Activated naive CD8-positive, alpha-beta T cell treated with anti-CD3 and anti-CD28 coated beads, Interleukin-2, amount 10 ng/mL, durations not matched to agents 7 days and 5 days (primary cell): ENCODE measurements at regions not wholly inside any gene's neighbourhood (a gene's known extent, or its start where the extent isn't known, plus 50 kb on each side); places are given as distances from the start of the nearest gene placed in this dataset.

ENCODE experiments used
- ATAC-seq: fragments of 150-1000 bp; cut with Tn5 transposase; one replicate; pipeline ENCODE4 v1.10.0; 2021; ENCODE audit warnings: low read depth, moderate library complexity
- POLR2A ChIA-PET: fragments of 350-600 bp; sonication (Branson Sonifier 250); formaldehyde crosslinking; loops from one replicate; lab custom pipeline; 2021; ENCODE audit warnings: antibody characterized with exemption; lab: Charles Lee
- DNase-seq: peaks from one replicate; pipeline ENCODE4 v3.0.0; 2021
- H3K27ac Mint-ChIP-seq: one replicate; pipeline ENCODE4 v1.8.0; 2022; ENCODE audit warnings: mild to moderate bottlenecking, mixed read lengths
- H3K27me3 Mint-ChIP-seq: one replicate; pipeline ENCODE4 v1.8.0; 2022; ENCODE audit warnings: mild to moderate bottlenecking, moderate library complexity, mixed read lengths
- H3K36me3 Mint-ChIP-seq: one replicate; pipeline ENCODE4 v1.8.0; 2021; ENCODE audit warnings: mild to moderate bottlenecking, mixed read lengths
- H3K4me1 Mint-ChIP-seq: one replicate; pipeline ENCODE4 v1.8.0; 2021; ENCODE audit warnings: mixed read lengths
- H3K4me3 Mint-ChIP-seq: one replicate; pipeline ENCODE4 v1.8.0; 2022; ENCODE audit warnings: mild to moderate bottlenecking, moderate library complexity, mixed read lengths
- H3K9me3 Mint-ChIP-seq: one replicate; pipeline ENCODE4 v1.8.0; 2021; ENCODE audit warnings: mixed read lengths

- no peaks in the 10 kb centered on the region for H3K27me3 Mint-ChIP-seq
- no peaks in the 10 kb centered on the region for H3K4me1 Mint-ChIP-seq
- H3K9me3 Mint-ChIP-seq: no peaks in the 10 kb centered on the region
- POLR2A ChIA-PET: no interaction called here
- H3K4me3 Mint-ChIP-seq: no peak overlapping the region
- no peak for DNase-seq
- H3K27ac Mint-ChIP-seq: no peak overlapping the region
- H3K36me3 Mint-ChIP-seq: no peaks in the 10 kb centered on the region
- ATAC-seq: no peak
Observed at GRCh38 chr9:86756576-86757381, 190.5 kb downstream of the GAS1 start.

- no peak for ATAC-seq
- H3K27me3 Mint-ChIP-seq: no peaks in the 10 kb centered on the region
- POLR2A ChIA-PET: no interaction called here
- DNase-seq: no peak
- no peak overlapping the region for H3K27ac Mint-ChIP-seq
- H3K4me1 Mint-ChIP-seq: no peaks in the 10 kb centered on the region
- peaks cover 2% of the 10 kb centered on the region for H3K9me3 Mint-ChIP-seq
- no peaks in the 10 kb centered on the region for H3K36me3 Mint-ChIP-seq
- no peak overlapping the region for H3K4me3 Mint-ChIP-seq
Observed at GRCh38 chr9:86755561-86755941, 191.8 kb downstream of the GAS1 start.

GRCh38 chr9:86754581-86755560, 192.4 kb downstream of the GAS1 start:
- ATAC-seq: no peak
- DNase-seq: no peak
- POLR2A ChIA-PET: no interaction called here
- no peaks in the 10 kb centered on the region for H3K36me3 Mint-ChIP-seq
- no peaks in the 10 kb centered on the region for H3K4me1 Mint-ChIP-seq
- peaks cover 2% of the 10 kb centered on the region for H3K9me3 Mint-ChIP-seq
- H3K4me3 Mint-ChIP-seq: no peak overlapping the region
- no peaks in the 10 kb centered on the region for H3K27me3 Mint-ChIP-seq
- no peak overlapping the region for H3K27ac Mint-ChIP-seq

GRCh38 chr9:86753836-86754235, 193.5 kb downstream of the GAS1 start:
- Mint-ChIP-seq H3K36me3 (no peaks in the 10 kb centered on the region), H3K27me3 (no peaks in the 10 kb centered on the region), H3K4me1 (no peaks in the 10 kb centered on the region), H3K9me3 (peaks cover 2% of the 10 kb centered on the region), H3K27ac (no peak overlapping the region), H3K4me3 (no peak overlapping the region)
- no peak for DNase-seq
- no peak for ATAC-seq
- POLR2A ChIA-PET: no interaction called here

GRCh38 chr9:86752733-86753132, 194.6 kb downstream of the GAS1 start:
- H3K9me3 Mint-ChIP-seq: peaks cover 2% of the 10 kb centered on the region
- DNase-seq (no peak), ATAC-seq (no peak)
- no peak overlapping the region for H3K27ac Mint-ChIP-seq
- H3K4me1 Mint-ChIP-seq: no peaks in the 10 kb centered on the region
- H3K27me3 Mint-ChIP-seq: no peaks in the 10 kb centered on the region
- H3K4me3 Mint-ChIP-seq: no peak overlapping the region
- H3K36me3 Mint-ChIP-seq: no peaks in the 10 kb centered on the region
- POLR2A ChIA-PET: no interaction called here

GRCh38 chr9:86751956-86752355, 195.3 kb downstream of the GAS1 start:
- Mint-ChIP-seq H3K27ac (no peak overlapping the region), H3K4me1 (no peaks in the 10 kb centered on the region), H3K36me3 (no peaks in the 10 kb centered on the region), H3K4me3 (no peak overlapping the region), H3K9me3 (peaks cover 2% of the 10 kb centered on the region), H3K27me3 (no peaks in the 10 kb centered on the region)
- ATAC-seq (no peak), DNase-seq (no peak)
- POLR2A ChIA-PET: no interaction called here

GRCh38 chr9:86751207-86751606, 196.1 kb downstream of the GAS1 start:
- ATAC-seq (no peak), DNase-seq (no peak)
- H3K27me3 Mint-ChIP-seq: no peaks in the 10 kb centered on the region
- no peak overlapping the region for H3K4me3 Mint-ChIP-seq
- H3K9me3 Mint-ChIP-seq: peaks cover 2% of the 10 kb centered on the region
- H3K27ac Mint-ChIP-seq: no peak overlapping the region
- no peaks in the 10 kb centered on the region for H3K4me1 Mint-ChIP-seq
- H3K36me3 Mint-ChIP-seq: no peaks in the 10 kb centered on the region
- POLR2A ChIA-PET: no interaction called here

GRCh38 chr9:86749894-86750255, 197.4 kb downstream of the GAS1 start:
- H3K27me3 Mint-ChIP-seq: no peaks in the 10 kb centered on the region
- no peaks in the 10 kb centered on the region for H3K36me3 Mint-ChIP-seq
- no peak overlapping the region for H3K4me3 Mint-ChIP-seq
- H3K9me3 Mint-ChIP-seq: peaks cover 2% of the 10 kb centered on the region
- POLR2A ChIA-PET: no interaction called here
- no peak for ATAC-seq
- DNase-seq: no peak
- H3K4me1 Mint-ChIP-seq: no peaks in the 10 kb centered on the region
- H3K27ac Mint-ChIP-seq: no peak overlapping the region

GRCh38 chr9:86749161-86749893, 198.0 kb downstream of the GAS1 start:
- H3K27me3 Mint-ChIP-seq: no peaks in the 10 kb centered on the region

GRCh38 chr9:86747711-86748110, 199.6 kb downstream of the GAS1 start:
- POLR2A ChIA-PET: no interaction called here
- Mint-ChIP-seq H3K27ac (no peak overlapping the region), H3K9me3 (peaks cover 4% of the 10 kb centered on the region), H3K4me1 (no peaks in the 10 kb centered on the region), H3K4me3 (no peak overlapping the region), H3K36me3 (no peaks in the 10 kb centered on the region), H3K27me3 (no peaks in the 10 kb centered on the region)
- ATAC-seq: no peak
- no peak for DNase-seq

More at GRCh38 chr9:86749161-86749893, 198.0 kb downstream of the GAS1 start:
- Mint-ChIP-seq H3K9me3 (peaks cover 2% of the 10 kb centered on the region), H3K36me3 (no peaks in the 10 kb centered on the region), H3K27ac (no peak overlapping the region), H3K4me1 (no peaks in the 10 kb centered on the region), H3K4me3 (no peak overlapping the region)
- POLR2A ChIA-PET: no interaction called here
- DNase-seq: no peak
- ATAC-seq: no peak

GRCh38 chr9:86741311-86742208, 205.7 kb downstream of the GAS1 start:
- Mint-ChIP-seq H3K27me3 (no peaks in the 10 kb centered on the region), H3K9me3 (peaks cover 4% of the 10 kb centered on the region), H3K27ac (no peak overlapping the region), H3K4me1 (no peaks in the 10 kb centered on the region), H3K4me3 (no peak overlapping the region), H3K36me3 (peaks cover 2% of the 10 kb centered on the region)
- POLR2A ChIA-PET: no interaction called here
- DNase-seq: no peak
- no peak for ATAC-seq

- H3K4me1 Mint-ChIP-seq: no peaks in the 10 kb centered on the region
- H3K9me3 Mint-ChIP-seq: peaks cover 2% of the 10 kb centered on the region
- no peak overlapping the region for H3K4me3 Mint-ChIP-seq
- DNase-seq (no peak), ATAC-seq (no peak)
- H3K27me3 Mint-ChIP-seq: no peaks in the 10 kb centered on the region
- peaks cover 2% of the 10 kb centered on the region for H3K36me3 Mint-ChIP-seq
- POLR2A ChIA-PET: no interaction called here
- H3K27ac Mint-ChIP-seq: no peak overlapping the region
Observed at GRCh38 chr9:86735772-86736458, 211.4 kb downstream of the GAS1 start.
